Naive thymus-derived CD4-positive, alpha-beta T cell (primary cell): ENCODE measurements at regions not wholly inside any gene's neighbourhood (a gene's known extent, or its start where the extent isn't known, plus 50 kb on each side); places are given as distances from the start of the nearest gene placed in this dataset.

Source experiments
- ATAC-seq: fragments of 150-1000 bp; cut with Tn5 transposase; 2 replicates; pipeline ENCODE4 v1.10.0; 2021; ENCODE audit warnings: mild to moderate bottlenecking, moderate library complexity
- CTCF ChIA-PET: fragments of 350-600 bp; sonication (Branson Sonifier 250); formaldehyde crosslinking; loops from one replicate; lab custom pipeline; 2021; ENCODE audit warnings: antibody characterized with exemption; lab: Charles Lee
- POLR2A ChIA-PET: fragments of 350-600 bp; sonication (Branson Sonifier 250); formaldehyde crosslinking; loops from one replicate; lab custom pipeline; 2021; ENCODE audit warnings: antibody characterized with exemption, inconsistent platforms; lab: Charles Lee
- DNase-seq, 9 donors: peaks; one replicate each; pipeline versions ENCODE4 v3.0.0 to v3.0.0-alpha.2; 2020 to 2022; ENCODE audit warnings: mixed read lengths in 1 of 9
- H3K27ac ChIP-seq: one replicate; pipeline ENCODE4 v1.7.0; 2013; ENCODE audit warnings: mild to moderate bottlenecking, low read depth, low read length, moderate library complexity
- H3K27me3 ChIP-seq, 2 donors: one replicate each; pipeline ENCODE4 v1.7.0; 2013; ENCODE audit warnings: low read length in 2 of 2, mild to moderate bottlenecking in 2 of 2, moderate library complexity in 2 of 2; ENCODE audit not compliant: control insufficient read depth in 2 of 2, insufficient read depth in 2 of 2
- H3K36me3 ChIP-seq, 3 experiments: 1 replicate in 2 of 3; 2 replicates in 1 of 3; pipeline ENCODE4 v1.7.0; 2013; ENCODE audit warnings: low read length in 3 of 3, mild to moderate bottlenecking in 3 of 3, moderate library complexity in 1 of 3; ENCODE audit not compliant: insufficient read depth in 3 of 3, control insufficient read depth in 2 of 3
- H3K4me1 ChIP-seq, 2 donors: one replicate each; pipeline ENCODE4 v1.7.0; 2013; ENCODE audit warnings: low read length in 2 of 2, mild to moderate bottlenecking in 2 of 2, moderate library complexity in 1 of 2; ENCODE audit not compliant: control insufficient read depth in 2 of 2, insufficient read depth in 2 of 2
- H3K4me3 ChIP-seq: 2 replicates; pipeline ENCODE4 v1.7.0; 2013; ENCODE audit warnings: mild to moderate bottlenecking, low read length
- H3K9me3 ChIP-seq, 3 experiments: 1 replicate in 2 of 3; 2 replicates in 1 of 3; pipeline ENCODE4 v1.7.0; 2013; ENCODE audit warnings: low read length in 3 of 3; ENCODE audit not compliant: control insufficient read depth in 2 of 3
- H3K27ac Mint-ChIP-seq, 9 donors: one replicate each; pipeline ENCODE4 v1.8.0; 2020 to 2022; ENCODE audit warnings: mixed read lengths in 9 of 9, mild to moderate bottlenecking in 8 of 9, moderate library complexity in 5 of 9, inconsistent platforms in 2 of 9
- H3K27me3 Mint-ChIP-seq, 5 donors: one replicate each; pipeline ENCODE4 v1.8.0; 2021 to 2022; ENCODE audit warnings: mixed read lengths in 5 of 5, mild to moderate bottlenecking in 1 of 5
- H3K36me3 Mint-ChIP-seq, 5 donors: one replicate each; pipeline ENCODE4 v1.8.0; 2020 to 2022; ENCODE audit warnings: mixed read lengths in 5 of 5, mild to moderate bottlenecking in 3 of 5, inconsistent platforms in 1 of 5
- H3K4me1 Mint-ChIP-seq, 7 donors: one replicate each; pipeline ENCODE4 v1.8.0; 2020 to 2022; ENCODE audit warnings: mixed read lengths in 7 of 7, mild to moderate bottlenecking in 3 of 7, inconsistent platforms in 1 of 7
- H3K4me3 Mint-ChIP-seq, 10 donors: one replicate each; pipeline ENCODE4 v1.8.0; 2020 to 2022; ENCODE audit warnings: mild to moderate bottlenecking in 10 of 10, mixed read lengths in 10 of 10, moderate library complexity in 6 of 10, inconsistent platforms in 2 of 10
- H3K9me3 Mint-ChIP-seq, 11 donors: one replicate each; pipeline ENCODE4 v1.8.0; 2020 to 2022; ENCODE audit warnings: mixed read lengths in 11 of 11, mild to moderate bottlenecking in 4 of 11, inconsistent platforms in 1 of 11, moderate library complexity in 1 of 11
- intact Hi-C, 2 donors: fragments of 100-400 bp; cut with micrococcal nuclease; formaldehyde crosslinking; loops; one replicate each; pipeline ENCODE4 v1.15.1; 2023

DNA sequence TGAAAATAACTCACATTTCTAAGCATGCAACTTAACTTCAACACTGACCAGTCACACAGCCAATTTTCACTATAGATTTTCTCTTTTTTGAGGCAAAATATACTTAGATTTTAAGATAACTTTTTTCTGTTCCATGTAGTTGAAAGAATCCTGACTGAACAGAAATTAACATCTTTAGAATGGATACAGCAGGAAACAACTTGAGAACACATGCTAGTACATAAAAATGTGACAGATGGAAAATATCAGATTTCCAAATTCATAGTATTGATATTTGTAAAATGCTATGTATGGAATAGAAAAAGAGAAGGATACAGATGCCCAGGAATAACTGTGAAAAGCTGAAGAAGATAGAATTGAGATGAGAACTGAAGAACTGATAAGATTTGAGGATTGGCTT is 1270.6 kb downstream of the KCNT2 start:
- no peaks in the 10 kb centered on the region for H3K4me1 Mint-ChIP-seq

DNA sequence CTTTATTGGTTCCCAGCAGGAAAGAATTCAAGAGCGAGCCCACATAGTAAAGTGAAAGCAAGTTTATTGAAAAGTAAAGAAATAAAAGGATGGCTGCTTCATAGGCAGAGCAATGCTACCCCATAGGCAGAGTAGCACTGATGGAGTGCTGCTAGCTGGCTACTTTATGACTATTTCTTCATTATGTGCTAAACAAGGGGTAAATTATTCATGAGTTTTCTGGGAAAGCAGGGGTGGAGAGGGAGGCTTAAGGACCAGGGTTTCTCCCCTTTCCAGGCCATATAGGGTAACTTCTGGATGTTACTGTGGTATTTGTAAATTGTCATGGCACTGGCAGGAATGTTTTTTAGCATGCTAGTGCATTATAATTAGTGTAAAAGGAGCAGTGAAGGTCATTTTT is 1271.4 kb downstream of the KCNT2 start:
- ATAC-seq (no peak), DNase-seq (no peak)
- no peaks in the 10 kb centered on the region for H3K27me3 Mint-ChIP-seq
- Histone ChIP-seq H3K27ac (no peak overlapping the region), H3K9me3 (no peaks in the 10 kb centered on the region), H3K27me3 (no peaks in the 10 kb centered on the region), H3K36me3 (no peaks in the 10 kb centered on the region), H3K4me3 (no peak overlapping the region), H3K4me1 (no peaks in the 10 kb centered on the region)
- H3K4me1 Mint-ChIP-seq: no peaks in the 10 kb centered on the region
- ChIA-PET CTCF (no interaction called here), POLR2A (no interaction called here)
- intact Hi-C loops: no loop called here
- no peak overlapping the region for H3K27ac Mint-ChIP-seq
- no peak overlapping the region for H3K4me3 Mint-ChIP-seq
- no peaks in the 10 kb centered on the region for H3K36me3 Mint-ChIP-seq
- peaks cover 0 to 1% (median 0%) of the 10 kb centered on the region in 11 donors for H3K9me3 Mint-ChIP-seq

More for the DNA sequence above, 1270.6 kb downstream of the KCNT2 start:
- intact Hi-C loops: no loop called here
- ATAC-seq (no peak), DNase-seq (no peak)
- H3K9me3 Mint-ChIP-seq: no peaks in the 10 kb centered on the region
- Histone ChIP-seq H3K27ac (no peak overlapping the region), H3K9me3 (no peaks in the 10 kb centered on the region), H3K36me3 (no peaks in the 10 kb centered on the region), H3K4me3 (no peak overlapping the region), H3K27me3 (no peaks in the 10 kb centered on the region), H3K4me1 (no peaks in the 10 kb centered on the region)
- no peaks in the 10 kb centered on the region for H3K27me3 Mint-ChIP-seq
- no peak overlapping the region for H3K27ac Mint-ChIP-seq
- POLR2A ChIA-PET: no interaction called here
- H3K4me3 Mint-ChIP-seq: no peak overlapping the region
- H3K36me3 Mint-ChIP-seq: no peaks in the 10 kb centered on the region
- CTCF ChIA-PET: no interaction called here

DNA sequence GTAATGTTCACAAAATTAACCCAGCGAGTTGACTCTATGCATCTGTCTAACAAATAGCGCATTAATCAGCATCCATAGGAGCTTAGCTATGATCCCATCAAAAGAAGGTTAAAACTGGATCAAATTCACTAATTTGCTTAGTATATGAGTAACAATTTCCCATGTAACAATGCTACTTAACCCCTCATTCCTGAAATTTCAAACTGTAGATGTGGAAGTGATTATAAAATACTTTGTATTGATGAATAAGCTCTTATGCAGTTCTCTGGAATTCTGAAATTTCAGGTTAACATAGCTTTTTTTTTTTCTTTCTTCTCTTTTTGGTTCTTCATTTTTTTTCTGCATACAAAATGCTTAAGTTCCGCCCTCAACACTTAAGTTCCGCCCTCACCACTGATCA is 1272.7 kb downstream of the KCNT2 start:
- H3K27me3 ChIP-seq: no peaks in the 10 kb centered on the region
- intact Hi-C loops: no loop called here
- no peaks in the 10 kb centered on the region for H3K36me3 Mint-ChIP-seq
- H3K4me3 Mint-ChIP-seq: no peak overlapping the region
- H3K36me3 ChIP-seq: no peaks in the 10 kb centered on the region
- no peak overlapping the region for H3K27ac ChIP-seq
- H3K27me3 Mint-ChIP-seq: no peaks in the 10 kb centered on the region
- CTCF ChIA-PET: no interaction called here
- H3K27ac Mint-ChIP-seq: no peak overlapping the region
- H3K4me3 ChIP-seq: no peak overlapping the region
- H3K4me1 ChIP-seq: no peaks in the 10 kb centered on the region
- no peaks in the 10 kb centered on the region for H3K9me3 ChIP-seq
- ATAC-seq (no peak), DNase-seq (no peak)
- peaks cover 0 to 6% (median 0%) of the 10 kb centered on the region in 11 donors for H3K9me3 Mint-ChIP-seq
- POLR2A ChIA-PET: no interaction called here
- no peaks in the 10 kb centered on the region for H3K4me1 Mint-ChIP-seq

DNA sequence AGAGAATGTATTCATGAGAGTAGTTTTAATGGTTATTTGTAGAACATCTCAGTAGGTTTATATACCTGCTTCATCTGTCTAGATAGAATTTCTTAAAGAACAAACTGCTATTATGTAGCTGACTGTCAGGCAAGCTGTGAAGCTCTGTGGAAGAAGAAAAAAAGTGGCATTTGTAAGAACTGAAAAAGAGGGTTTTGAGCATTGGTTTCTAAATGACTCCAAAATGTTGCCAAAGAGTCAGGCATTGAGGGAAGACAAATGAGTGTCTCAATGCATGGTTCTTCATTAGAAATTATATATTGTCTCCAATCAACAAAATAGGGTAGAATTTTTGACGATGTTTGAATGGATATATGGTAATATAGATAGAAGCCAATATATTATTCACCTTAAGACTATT is 1276.1 kb downstream of the KCNT2 start:
- H3K36me3 Mint-ChIP-seq: no peaks in the 10 kb centered on the region
- H3K4me3 Mint-ChIP-seq: no peak overlapping the region
- H3K4me3 ChIP-seq: no peak overlapping the region
- CTCF ChIA-PET: no interaction called here
- H3K9me3 ChIP-seq: no peaks in the 10 kb centered on the region
- ATAC-seq (no peak), DNase-seq (no peak)
- POLR2A ChIA-PET: no interaction called here
- H3K4me1 Mint-ChIP-seq: no peaks in the 10 kb centered on the region
- no peaks in the 10 kb centered on the region for H3K27me3 ChIP-seq
- no peak overlapping the region for H3K27ac Mint-ChIP-seq
- H3K27ac ChIP-seq: no peak overlapping the region
- no peaks in the 10 kb centered on the region for H3K4me1 ChIP-seq
- intact Hi-C loops: no loop called here
- no peaks in the 10 kb centered on the region for H3K36me3 ChIP-seq
- H3K9me3 Mint-ChIP-seq: peaks cover 0 to 12% (median 0%) of the 10 kb centered on the region in 11 donors
- no peaks in the 10 kb centered on the region for H3K27me3 Mint-ChIP-seq

DNA sequence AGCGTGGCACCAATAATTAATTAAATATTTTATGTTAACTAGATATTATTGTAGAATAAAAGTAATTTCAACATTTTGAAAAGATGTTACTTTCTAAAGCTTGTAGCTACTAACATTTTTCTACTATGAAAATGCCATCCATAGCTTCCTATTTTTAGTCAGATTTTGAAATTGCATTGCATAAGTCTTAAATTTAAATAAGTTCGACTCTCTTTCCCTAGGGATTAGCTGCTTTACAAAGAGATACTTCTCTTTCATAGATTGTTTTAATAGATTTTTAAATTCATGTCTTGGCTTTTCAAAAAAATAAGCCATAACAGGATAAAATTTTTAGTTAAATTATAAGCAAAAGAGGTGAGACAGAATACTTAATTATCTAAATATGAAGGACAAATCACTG is 1279.6 kb downstream of the KCNT2 start:
- no peak overlapping the region for H3K27ac Mint-ChIP-seq
- Histone ChIP-seq H3K36me3 (no peaks in the 10 kb centered on the region), H3K27ac (no peak overlapping the region), H3K4me1 (no peaks in the 10 kb centered on the region), H3K4me3 (no peak overlapping the region), H3K27me3 (no peaks in the 10 kb centered on the region), H3K9me3 (no peaks in the 10 kb centered on the region)
- peaks cover 0 to 28% (median 4%) of the 10 kb centered on the region in 11 donors for H3K9me3 Mint-ChIP-seq
- intact Hi-C loops: no loop called here
- ChIA-PET POLR2A (no interaction called here), CTCF (no interaction called here)
- no peaks in the 10 kb centered on the region for H3K36me3 Mint-ChIP-seq
- no peak for DNase-seq
- ATAC-seq: no peak
- no peaks in the 10 kb centered on the region for H3K27me3 Mint-ChIP-seq
- H3K4me3 Mint-ChIP-seq: no peak overlapping the region
- no peaks in the 10 kb centered on the region for H3K4me1 Mint-ChIP-seq

DNA sequence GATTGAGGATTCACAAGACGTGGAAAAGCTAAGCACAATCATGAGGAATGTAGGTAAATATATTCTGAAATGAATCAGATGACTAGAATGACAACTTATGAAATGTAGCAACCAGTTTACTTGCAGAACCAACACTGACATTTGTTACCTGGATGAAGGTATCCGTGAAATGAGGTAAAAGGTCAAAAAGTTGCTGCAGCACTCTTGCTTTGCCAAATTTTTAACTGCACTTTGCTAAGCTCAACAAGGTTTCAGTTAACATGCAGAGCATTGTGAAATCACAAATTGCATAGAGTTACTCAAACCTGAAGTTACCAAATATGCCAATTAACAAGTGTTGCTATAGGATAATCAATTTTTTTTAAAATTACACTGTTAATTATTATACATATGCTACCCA is 1280.1 kb downstream of the KCNT2 start:
- H3K36me3 ChIP-seq: no peaks in the 10 kb centered on the region
- DNase-seq: no peak
- Mint-ChIP-seq H3K27ac (no peak overlapping the region), H3K36me3 (no peaks in the 10 kb centered on the region), H3K4me1 (no peaks in the 10 kb centered on the region), H3K9me3 (peaks cover 0 to 34% (median 4%) of the 10 kb centered on the region in 11 donors), H3K27me3 (no peaks in the 10 kb centered on the region), H3K4me3 (no peak overlapping the region)
- H3K4me3 ChIP-seq: no peak overlapping the region
- POLR2A ChIA-PET: no interaction called here
- CTCF ChIA-PET: no interaction called here
- no peaks in the 10 kb centered on the region for H3K4me1 ChIP-seq
- H3K9me3 ChIP-seq: no peaks in the 10 kb centered on the region
- intact Hi-C loops: no loop called here
- no peaks in the 10 kb centered on the region for H3K27me3 ChIP-seq
- ATAC-seq: no peak
- no peak overlapping the region for H3K27ac ChIP-seq

DNA sequence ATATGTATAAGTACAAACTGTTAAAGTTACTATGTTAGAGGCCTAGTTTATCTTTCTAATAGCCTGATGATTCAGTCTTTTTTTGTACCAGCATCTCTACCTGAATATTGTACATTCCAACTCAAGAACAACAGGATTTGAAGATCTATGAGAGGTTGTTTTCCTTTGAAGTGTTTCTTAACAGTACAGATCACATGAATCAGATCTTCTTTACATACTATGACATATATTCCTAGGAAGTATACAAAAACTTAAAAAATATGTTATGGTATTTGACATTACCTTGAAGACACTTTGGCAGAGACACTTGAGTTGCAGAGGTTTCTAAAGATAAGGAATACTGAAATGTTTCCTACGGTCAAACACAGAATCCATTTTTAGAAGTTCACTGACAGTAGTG is 1280.9 kb downstream of the KCNT2 start:
- H3K9me3 ChIP-seq: no peaks in the 10 kb centered on the region
- no peak overlapping the region for H3K4me3 ChIP-seq
- no peak overlapping the region for H3K27ac ChIP-seq
- Mint-ChIP-seq H3K27me3 (no peaks in the 10 kb centered on the region), H3K4me3 (no peak overlapping the region), H3K27ac (no peak overlapping the region), H3K9me3 (peaks cover 0 to 40% (median 4%) of the 10 kb centered on the region in 11 donors), H3K36me3 (no peaks in the 10 kb centered on the region), H3K4me1 (no peaks in the 10 kb centered on the region)
- no peaks in the 10 kb centered on the region for H3K36me3 ChIP-seq
- ChIA-PET CTCF (no interaction called here), POLR2A (no interaction called here)
- no peaks in the 10 kb centered on the region for H3K4me1 ChIP-seq
- DNase-seq: no peak
- intact Hi-C loops: no loop called here
- no peak for ATAC-seq
- H3K27me3 ChIP-seq: no peaks in the 10 kb centered on the region
